Midbrain (tissue), 1 donor: ENCODE measurements at regions not wholly inside any gene's neighbourhood (a gene's known extent, or its start where the extent isn't known, plus 50 kb on each side); places are given as distances from the start of the nearest gene placed in this dataset.
A peak's percentile ranks its signal among the peaks of the same experiment; 100 is the strongest.
"Not testable (repeated sequence)": the region's sequence is repeated elsewhere in the genome, so short reads cannot be mapped to it uniquely, and the experiment has no call there.

Experiments
- DNase-seq: peaks from one replicate; lab custom pipeline; 2025; lab: John Stamatoyannopoulos, UW

DNA sequence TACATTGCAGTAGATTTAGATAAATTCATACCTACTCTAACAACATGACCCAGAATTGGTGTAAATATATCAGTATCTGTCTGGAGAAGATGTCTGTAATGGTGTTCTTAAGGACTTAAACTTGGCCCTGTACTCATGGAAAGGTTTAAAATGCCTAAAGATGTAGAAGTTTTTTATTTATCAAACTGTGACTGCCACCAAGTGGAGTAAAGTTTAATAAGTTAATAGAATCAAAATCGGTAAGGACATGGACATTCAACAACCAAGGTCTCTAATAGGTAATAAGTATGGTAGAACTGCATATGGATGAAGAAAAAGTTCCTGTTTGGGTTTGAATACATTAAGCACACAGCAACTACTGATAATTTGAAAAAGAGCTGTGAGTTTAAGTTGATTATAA is 474.0 kb upstream of the NDST3 start:
- peak; percentile 48 for DNase-seq

GRCh38 chr4:117574085-117574484 is 460.2 kb upstream of the NDST3 start:
- no peak for DNase-seq

DNA sequence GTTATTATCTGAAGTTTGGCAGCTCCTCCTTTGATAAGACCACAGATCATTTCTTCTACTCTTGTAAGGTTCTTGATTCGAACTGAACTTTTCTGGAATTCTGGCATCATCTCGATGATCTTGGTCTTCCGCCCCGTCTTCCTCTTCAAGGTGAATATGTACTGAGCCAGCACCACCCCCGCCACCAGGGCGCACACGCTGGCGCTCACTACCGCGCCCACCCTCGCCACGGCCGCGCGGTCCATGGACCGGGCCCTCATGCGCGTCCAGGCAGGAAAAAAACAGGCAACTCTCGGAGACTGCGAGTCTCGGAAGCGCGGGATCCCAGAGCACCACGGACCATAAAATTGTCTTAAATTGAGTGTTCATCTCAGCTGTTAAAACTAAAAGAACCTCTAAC is 458.4 kb upstream of the NDST3 start:
- DNase-seq = no peak

DNA sequence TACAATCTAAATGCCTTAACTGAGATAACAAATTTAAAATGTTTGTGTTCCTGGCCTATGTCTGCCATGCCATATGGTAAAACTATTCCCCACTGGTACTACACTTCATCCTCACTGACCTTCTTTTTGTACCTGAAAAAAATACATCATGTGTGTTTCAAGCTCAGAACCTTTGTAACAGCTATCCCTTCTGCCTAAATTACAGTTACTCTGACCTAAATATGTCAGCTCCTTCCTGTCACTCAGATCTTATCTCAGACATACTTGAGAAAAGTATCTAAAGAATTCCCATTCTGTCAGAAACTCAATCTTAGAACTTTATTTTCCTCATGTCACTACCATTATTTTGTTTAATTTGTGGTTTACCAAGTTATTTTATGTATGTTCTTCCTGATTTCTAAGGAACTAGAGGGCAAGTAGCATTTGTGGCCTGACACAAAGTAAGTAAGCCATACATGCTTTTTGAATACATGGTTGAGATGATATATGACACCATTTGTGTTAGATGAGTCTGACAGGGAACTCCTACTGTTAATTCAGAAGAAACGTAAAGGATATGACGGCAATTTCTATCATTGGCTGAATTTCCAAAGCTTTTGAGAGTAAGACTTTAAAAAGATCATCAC is 456.5 kb upstream of the NDST3 start:
- no peak for DNase-seq

- DNase-seq = no peak
Measured at GRCh38 chr4:117588771-117589170, 445.5 kb upstream of the NDST3 start.

GRCh38 chr4:117596917-117597480 is 437.3 kb upstream of the NDST3 start:
- no peak for DNase-seq

GRCh38 chr4:117599393-117599792 is 434.9 kb upstream of the NDST3 start:
- DNase-seq = not testable (repeated sequence)

GRCh38 chr4:117600936-117601335 is 433.4 kb upstream of the NDST3 start:
- DNase-seq = not testable (repeated sequence)

- no peak for DNase-seq
Measured at GRCh38 chr4:117610706-117611308, 423.5 kb upstream of the NDST3 start.

- no peak for DNase-seq
Measured at GRCh38 chr4:117621673-117622072, 412.6 kb upstream of the NDST3 start.

DNA sequence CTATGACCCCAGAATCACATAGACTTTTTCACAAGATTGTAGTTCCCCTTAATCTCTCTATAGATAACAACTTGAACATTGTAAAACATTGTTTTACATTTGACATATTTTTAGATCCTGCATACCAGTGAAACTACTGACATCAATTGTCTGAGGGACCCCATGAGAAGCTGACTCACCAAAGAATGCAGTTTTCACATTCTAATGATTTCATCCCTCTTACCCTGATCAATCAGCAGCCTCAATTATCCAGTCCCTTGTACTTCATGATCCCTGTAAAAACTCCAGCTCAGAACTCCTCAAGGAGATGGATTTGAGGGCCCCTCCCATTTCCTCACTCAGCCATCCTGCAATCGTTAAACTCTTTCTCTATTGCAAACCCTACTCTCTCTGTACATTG is 411.0 kb upstream of the NDST3 start:
- DNase-seq = no peak

DNA sequence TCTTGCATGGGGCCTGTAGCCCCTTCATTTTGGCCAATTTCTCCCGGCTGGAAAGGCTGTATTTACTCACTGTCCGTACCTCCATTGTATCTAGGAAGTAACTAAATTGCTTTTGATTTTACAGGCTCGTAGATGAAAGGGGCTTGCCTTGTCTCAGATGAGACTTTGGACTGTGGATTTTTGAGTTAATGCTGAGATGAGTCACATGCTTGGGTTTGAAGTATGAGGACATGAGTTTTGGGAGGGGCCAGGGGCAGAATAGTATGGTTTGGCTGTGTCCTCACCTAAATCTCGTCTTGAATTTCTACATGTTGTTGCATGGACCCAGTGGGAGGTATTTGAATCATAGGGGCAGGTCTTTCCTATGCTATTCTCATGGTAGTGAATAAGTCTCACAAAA is 407.6 kb upstream of the NDST3 start:
- no peak for DNase-seq

DNA sequence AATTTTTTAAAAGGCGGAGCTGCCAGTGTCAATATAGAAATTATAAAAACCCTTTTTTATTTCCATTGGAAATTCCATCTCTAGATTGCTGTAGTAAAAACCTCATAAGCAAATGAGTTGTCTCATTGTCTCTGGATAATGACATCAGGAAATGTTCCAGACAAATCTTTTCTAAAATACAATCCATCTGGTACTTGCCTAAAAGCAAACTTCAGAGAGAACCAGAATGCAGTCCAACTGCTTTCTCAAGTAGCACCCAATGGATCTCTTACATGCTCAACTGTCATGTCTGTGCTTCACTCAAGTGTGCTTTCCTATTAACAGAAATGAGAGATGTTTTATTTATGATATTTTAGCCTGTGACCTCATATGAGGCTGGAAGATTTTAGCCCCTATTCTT is 399.6 kb upstream of the NDST3 start:
- DNase-seq = no peak

GRCh38 chr4:117637347-117637746 is 396.9 kb upstream of the NDST3 start:
- no peak for DNase-seq

DNA sequence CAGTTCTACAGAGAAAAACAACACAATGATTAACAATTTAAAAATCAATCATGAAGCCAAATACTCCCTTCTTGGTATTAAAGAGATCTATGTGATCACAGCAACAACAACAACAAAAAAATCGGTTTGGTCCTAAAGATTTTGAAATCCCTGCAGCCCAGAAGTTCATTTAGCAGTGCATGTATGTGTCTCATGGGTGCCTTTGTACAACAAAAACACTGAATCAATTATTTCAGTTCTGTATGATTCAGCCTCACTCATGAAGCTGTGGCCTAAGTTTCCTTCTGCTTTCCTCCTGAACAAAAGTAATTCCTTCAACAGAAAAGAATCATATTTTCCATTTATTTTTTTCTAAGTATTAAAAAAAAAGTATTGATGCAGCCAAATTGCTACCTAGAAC is 393.4 kb upstream of the NDST3 start:
- no peak for DNase-seq

DNA sequence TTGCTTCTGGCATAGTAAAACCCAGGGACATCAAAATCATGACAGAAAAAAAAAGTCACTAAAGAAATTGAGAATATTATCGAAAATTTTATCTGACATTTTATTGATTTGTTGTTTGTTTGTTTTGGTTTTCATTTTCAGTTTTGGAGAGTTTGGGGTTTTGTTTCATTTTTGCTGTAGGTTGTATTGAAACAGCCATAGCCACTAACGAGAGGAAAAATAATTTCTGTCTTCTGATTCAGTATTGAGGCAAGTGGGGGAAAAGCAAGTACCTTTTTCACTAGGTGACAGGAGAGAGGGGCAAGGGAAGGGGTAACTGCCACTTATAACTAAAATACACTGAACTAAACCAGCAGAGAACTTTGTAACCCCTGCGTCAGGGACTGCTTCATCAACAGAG is 392.8 kb upstream of the NDST3 start:
- DNase-seq = no peak

DNA sequence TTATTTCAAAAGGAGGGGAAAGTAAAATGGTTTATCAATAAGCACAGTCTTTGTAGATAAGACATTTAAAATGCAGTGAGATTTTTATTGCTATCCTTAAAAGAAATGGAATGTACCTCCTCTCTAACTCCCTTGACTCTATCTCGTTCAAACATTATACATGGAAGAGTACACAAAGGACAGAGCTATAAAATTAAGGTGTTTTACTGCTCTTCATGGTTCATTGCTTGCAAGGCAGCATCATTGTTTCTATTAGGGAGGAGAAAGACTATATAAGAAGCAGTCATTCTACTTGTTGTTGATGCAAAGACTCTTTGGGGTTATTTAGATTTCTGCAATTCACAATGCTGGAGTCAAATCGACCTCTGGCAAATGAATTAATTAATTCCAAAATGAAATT is 380.2 kb upstream of the NDST3 start:
- no peak for DNase-seq

GRCh38 chr4:117660668-117661067 is 373.6 kb upstream of the NDST3 start:
- no peak for DNase-seq

DNA sequence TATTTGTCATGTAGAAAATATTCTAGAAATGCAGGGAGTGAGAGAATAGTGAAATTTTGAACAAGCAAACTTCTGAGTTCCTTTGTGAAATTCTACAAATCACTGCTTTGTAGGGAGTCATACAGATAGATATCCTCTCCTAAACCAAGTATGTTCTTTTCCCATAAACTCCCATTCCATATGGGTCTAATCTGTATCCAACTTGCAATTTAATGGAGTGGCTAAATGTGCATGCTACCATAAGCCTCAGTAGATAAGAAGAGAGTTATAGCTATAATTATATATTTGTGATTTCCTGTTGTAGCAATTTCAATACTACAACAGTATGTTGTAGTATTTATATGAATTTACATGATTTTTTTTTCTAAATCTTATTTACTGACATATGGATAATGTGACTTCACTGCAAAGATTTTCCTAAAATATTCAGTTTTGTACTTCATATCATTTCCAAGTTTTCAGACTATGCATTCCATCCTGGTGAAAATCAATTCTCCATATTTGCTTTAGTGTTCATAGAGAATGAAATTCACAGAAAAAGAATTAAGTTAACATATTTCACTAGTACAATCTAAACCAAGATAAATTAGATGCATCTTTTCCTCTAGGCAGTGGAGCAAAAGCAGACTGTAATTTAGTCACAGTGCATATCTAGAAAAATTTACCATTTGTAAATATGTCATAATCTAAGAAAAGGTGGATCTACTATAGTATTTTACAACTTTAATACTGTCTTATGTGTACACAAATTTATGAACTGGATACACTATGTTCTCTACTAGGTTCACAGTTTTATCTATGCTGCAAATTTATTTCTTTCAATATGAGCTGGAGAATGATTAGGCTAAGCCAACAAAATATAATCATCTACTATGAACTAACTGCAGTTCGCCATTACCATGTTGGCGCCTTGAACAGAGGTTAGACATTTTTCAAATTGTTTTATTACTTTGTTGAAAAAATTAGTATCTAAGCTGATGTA is 372.9 kb upstream of the NDST3 start:
- no peak for DNase-seq

- no peak for DNase-seq
Measured at GRCh38 chr4:117664706-117665444, 369.4 kb upstream of the NDST3 start.

DNA sequence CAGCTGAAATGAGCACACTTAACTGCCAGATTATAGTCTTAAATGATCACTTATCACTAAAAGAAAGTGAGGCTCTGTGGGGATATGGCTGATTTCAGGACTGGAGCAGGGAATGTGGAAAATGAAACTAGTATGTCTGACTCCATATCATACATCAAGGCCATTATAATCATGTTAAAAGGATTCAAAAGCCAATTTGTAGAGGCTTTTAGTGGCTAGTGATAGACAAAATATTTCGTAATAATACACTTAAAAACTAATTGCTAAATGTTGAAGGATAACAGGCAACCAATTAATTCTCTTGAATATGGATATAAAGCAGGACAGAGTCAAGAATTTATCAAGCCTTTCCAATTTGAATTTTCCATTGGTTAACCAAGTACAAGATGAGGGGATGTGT is 358.1 kb upstream of the NDST3 start:
- DNase-seq = no peak

GRCh38 chr4:117678861-117679260 is 355.4 kb upstream of the NDST3 start:
- DNase-seq = no peak
